ENCODE measurements at regions not wholly inside any gene's neighbourhood (a gene's known extent, or its start where the extent isn't known, plus 50 kb on each side); places are given as distances from the start of the nearest gene placed in this dataset.

DNA sequence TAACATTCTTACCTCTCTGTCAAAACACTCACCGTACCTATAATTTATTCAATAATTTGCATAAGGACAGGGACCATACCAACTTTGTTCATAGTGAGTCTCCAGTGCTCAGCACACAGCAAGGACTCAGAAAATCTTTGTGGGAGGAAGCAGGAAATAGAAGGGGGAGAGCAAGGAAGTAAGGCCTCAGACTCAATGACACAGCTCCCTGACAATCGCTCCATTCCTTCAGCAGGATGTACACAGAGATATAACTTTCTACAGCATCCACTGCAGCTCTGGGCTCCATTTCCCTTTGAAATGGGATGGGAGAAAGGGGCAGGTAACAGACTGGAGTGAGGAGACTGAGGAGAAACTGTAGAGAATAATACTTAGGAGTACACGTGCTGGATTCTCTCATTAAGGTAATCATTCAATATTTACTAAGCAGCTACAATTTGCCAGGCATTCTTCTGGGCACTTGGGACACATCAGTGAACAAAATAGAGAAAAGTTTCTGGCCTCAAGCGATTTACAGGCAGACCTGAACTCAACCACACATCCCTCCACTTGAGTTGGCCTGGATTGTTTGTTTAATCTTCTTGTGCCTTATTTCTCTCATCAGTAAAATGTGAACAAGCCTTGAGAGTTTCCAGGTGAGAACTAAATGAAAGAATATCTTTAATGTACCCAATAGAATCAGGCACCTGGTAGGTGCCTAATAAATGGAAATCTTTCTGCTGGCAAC, 330.3 kb upstream of the THBS1 start:
- no peak overlapping the region for H3K4me3 ChIP-seq (ENCODE audit: control insufficient read depth, low read depth, low read length)
- TF ChIP-seq, protein P1, sequence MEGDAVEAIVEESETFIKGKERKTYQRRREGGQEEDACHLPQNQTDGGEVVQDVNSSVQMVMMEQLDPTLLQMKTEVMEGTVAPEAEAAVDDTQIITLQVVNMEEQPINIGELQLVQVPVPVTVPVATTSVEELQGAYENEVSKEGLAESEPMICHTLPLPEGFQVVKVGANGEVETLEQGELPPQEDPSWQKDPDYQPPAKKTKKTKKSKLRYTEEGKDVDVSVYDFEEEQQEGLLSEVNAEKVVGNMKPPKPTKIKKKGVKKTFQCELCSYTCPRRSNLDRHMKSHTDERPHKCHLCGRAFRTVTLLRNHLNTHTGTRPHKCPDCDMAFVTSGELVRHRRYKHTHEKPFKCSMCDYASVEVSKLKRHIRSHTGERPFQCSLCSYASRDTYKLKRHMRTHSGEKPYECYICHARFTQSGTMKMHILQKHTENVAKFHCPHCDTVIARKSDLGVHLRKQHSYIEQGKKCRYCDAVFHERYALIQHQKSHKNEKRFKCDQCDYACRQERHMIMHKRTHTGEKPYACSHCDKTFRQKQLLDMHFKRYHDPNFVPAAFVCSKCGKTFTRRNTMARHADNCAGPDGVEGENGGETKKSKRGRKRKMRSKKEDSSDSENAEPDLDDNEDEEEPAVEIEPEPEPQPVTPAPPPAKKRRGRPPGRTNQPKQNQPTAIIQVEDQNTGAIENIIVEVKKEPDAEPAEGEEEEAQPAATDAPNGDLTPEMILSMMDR (conservative IDR thresholded peaks at IDR 0.05; ENCODE audit: control insufficient read depth, insufficient read depth, low read depth, low read length), result no peak
- no peak for DNase-seq (ENCODE audit: low read depth)

DNA sequence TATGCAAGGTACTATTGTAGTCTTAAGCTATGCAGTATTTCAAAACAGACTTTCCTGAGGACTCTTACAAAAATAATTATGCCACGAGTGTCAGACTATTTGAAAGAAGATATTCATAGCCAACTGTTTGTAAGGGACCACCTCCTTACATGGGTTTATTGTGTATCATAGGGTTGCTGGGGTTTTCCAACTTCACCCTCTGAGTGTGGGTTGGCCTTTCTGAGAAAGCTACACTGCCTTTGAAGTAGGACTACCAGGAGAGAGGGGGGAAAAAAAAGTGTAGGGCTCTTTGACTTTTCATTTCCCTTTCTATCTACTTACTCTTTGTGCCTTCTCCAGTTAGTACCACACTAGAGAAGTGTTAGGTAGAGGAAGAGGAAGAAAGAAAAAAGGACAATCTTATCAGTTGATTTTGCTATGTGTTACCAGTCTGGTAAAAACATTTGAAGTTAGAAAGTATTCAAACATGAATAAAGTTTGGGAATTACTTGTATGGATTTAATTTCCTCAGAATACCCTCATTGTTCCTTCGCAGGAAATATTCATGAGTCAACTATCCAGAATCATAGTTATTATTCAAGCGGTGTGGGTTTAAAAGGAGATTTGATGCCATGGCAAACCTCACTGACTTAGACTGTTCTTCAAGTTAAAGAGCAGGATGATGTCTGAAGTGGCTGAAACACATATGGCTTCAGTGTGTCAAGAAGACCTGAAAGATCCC, 329.3 kb upstream of the THBS1 start:
- no peak overlapping the region for H3K4me3 ChIP-seq (ENCODE audit: control insufficient read depth, low read depth, low read length)
- TF ChIP-seq, protein P1 (conservative IDR thresholded peaks at IDR 0.05; ENCODE audit: control insufficient read depth, insufficient read depth, low read depth, low read length), result no peak
- no peak for DNase-seq (ENCODE audit: low read depth)

GRCh38 chr15:39252134-39252470, 328.8 kb upstream of the THBS1 start:
- no peak for DNase-seq (ENCODE audit: low read depth)
- TF ChIP-seq, protein P1 (conservative IDR thresholded peaks at IDR 0.05; ENCODE audit: control insufficient read depth, insufficient read depth, low read depth, low read length), result no peak
- H3K4me3 ChIP-seq (ENCODE audit: control insufficient read depth, low read depth, low read length), result no peak overlapping the region

- DNase-seq (ENCODE audit: low read depth), result no peak
- H3K4me3 ChIP-seq (ENCODE audit: control insufficient read depth, low read depth, low read length), result no peak overlapping the region
- TF ChIP-seq, protein P1 (conservative IDR thresholded peaks at IDR 0.05; ENCODE audit: control insufficient read depth, insufficient read depth, low read depth, low read length), result no peak
Measured at GRCh38 chr15:39253552-39253951, 327.3 kb upstream of the THBS1 start.

DNA sequence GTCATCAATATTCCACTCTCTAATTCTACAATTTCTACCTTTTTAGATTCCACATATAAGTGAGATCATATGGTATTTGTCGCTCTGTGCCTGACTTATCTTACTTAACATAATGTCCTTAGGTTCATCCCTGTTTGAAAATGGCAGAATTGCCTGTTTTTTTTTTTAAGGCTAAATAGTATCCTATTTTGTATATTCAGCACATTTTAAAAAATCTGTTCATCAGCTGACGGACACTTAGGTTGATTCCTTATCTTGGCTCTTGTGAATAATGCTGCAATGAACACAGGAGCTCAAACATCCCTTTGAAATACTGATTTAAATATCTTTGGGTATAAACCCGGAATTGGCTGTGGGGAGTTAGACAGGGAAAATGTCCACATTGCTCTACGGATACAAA, 326.7 kb upstream of the THBS1 start:
- H3K4me3 ChIP-seq (ENCODE audit: control insufficient read depth, low read depth, low read length), result no peak overlapping the region
- TF ChIP-seq, protein P1 (conservative IDR thresholded peaks at IDR 0.05; ENCODE audit: control insufficient read depth, insufficient read depth, low read depth, low read length), result no peak
- DNase-seq (ENCODE audit: low read depth), result no peak

DNA sequence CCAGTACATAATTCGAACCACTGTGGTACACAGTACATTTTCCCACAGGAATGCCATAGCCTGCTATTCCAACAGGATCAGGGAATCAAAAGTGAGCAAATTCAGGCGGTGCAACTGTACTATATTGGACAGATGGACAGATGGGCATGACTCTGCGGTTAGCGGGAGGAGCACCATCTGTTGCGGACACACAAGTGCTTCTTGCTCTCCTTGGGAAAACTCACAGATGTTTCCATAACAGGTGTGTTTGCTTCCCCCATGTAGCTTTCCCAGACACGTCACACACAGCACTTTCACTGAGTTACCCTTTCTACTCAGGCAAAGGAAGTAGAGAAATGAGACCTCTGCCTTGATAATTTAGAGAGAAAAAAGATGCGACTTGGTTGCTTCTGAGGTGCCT, 325.1 kb upstream of the THBS1 start:
- no peak for DNase-seq (ENCODE audit: low read depth)
- no peak overlapping the region for H3K4me3 ChIP-seq (ENCODE audit: control insufficient read depth, low read depth, low read length)
- TF ChIP-seq, protein P1 (conservative IDR thresholded peaks at IDR 0.05; ENCODE audit: control insufficient read depth, insufficient read depth, low read depth, low read length), result no peak
